ENCODE measurements at regions not wholly inside any gene's neighbourhood (a gene's known extent, or its start where the extent isn't known, plus 50 kb on each side); places are given as distances from the start of the nearest gene placed in this dataset.

GRCh38 chr3:186432944-186433732 is 71.1 kb upstream of the DGKG start:
- Histone ChIP-seq H3K9me3 (no peaks in the 10 kb centered on the region), H3K27me3 (no peaks in the 10 kb centered on the region), H3K27ac (no peak overlapping the region), H3K36me3 (no peaks in the 10 kb centered on the region), H3K4me3 (no peak overlapping the region), H3K4me1 (peaks cover 0 to 14% (median under 1%) of the 10 kb centered on the region in 3 donors)
- TF ChIP-seq POLR2AphosphoS5 (IDR thresholded peaks at IDR 0.05) (no peak), POLR2A (IDR thresholded peaks at IDR 0.05) (no peak), EP300 (IDR thresholded peaks at IDR 0.05) (no peak), CTCF (IDR thresholded peaks at IDR 0.05) (no peak)
- ATAC-seq, result no peak
- WGBS, 2 donors (ENCODE audit: low coverage in 1 of 2), result 81 to 91% methylated on average over 6 of the region's 6 CpGs

GRCh38 chr3:186432189-186432588 is 70.2 kb upstream of the DGKG start:
- H3K27ac ChIP-seq, result peak overlapping the region in 1 of 4 donors; percentile 63
- no peaks in the 10 kb centered on the region for H3K27me3 ChIP-seq
- H3K9me3 ChIP-seq, result no peaks in the 10 kb centered on the region
- WGBS, 2 donors (ENCODE audit: low coverage in 1 of 2), result 66 to 85% methylated on average over 2 to 4 of the region's 4 CpGs
- H3K36me3 ChIP-seq, result no peaks in the 10 kb centered on the region
- H3K4me3 ChIP-seq, result no peak overlapping the region
- ATAC-seq, result no peak
- peaks cover 2 to 23% (median 3%) of the 10 kb centered on the region in 3 donors for H3K4me1 ChIP-seq
- no peak for TF ChIP-seq CTCF (IDR thresholded peaks at IDR 0.05)
- TF ChIP-seq POLR2AphosphoS5 (IDR thresholded peaks at IDR 0.05), result no peak
- TF ChIP-seq POLR2A (IDR thresholded peaks at IDR 0.05), result no peak
- no peak for TF ChIP-seq EP300 (IDR thresholded peaks at IDR 0.05)

GRCh38 chr3:186427627-186428281 is 65.7 kb upstream of the DGKG start:
- H3K27ac ChIP-seq, result peak overlapping the region; percentile 74 to 86 (median 77)
- WGBS, 2 donors (ENCODE audit: low coverage in 1 of 2), result 19 to 34% methylated on average over 5 to 6 of the region's 10 CpGs
- ATAC-seq, result peak; percentile 69

GRCh38 chr3:186425788-186426730 is 64.0 kb upstream of the DGKG start:
- Histone ChIP-seq H3K27me3 (no peaks in the 10 kb centered on the region), H3K9me3 (no peaks in the 10 kb centered on the region), H3K27ac (peak overlapping the region; percentile 74 to 86 (median 77)), H3K4me1 (peaks cover 6 to 55% (median 21%) of the 10 kb centered on the region in 3 donors), H3K36me3 (no peaks in the 10 kb centered on the region), H3K4me3 (no peak overlapping the region)
- TF ChIP-seq CTCF (IDR thresholded peaks at IDR 0.05) (peak; percentile 17 to 61 (median 48)), POLR2AphosphoS5 (IDR thresholded peaks at IDR 0.05) (no peak), POLR2A (IDR thresholded peaks at IDR 0.05) (no peak)
- WGBS, 2 donors (ENCODE audit: low coverage in 1 of 2), result 34 to 35% methylated on average over 4 to 8 of the region's 10 CpGs
- no peak for ATAC-seq

More at GRCh38 chr3:186427627-186428281, 65.7 kb upstream of the DGKG start:
- no peak overlapping the region for H3K4me3 ChIP-seq
- H3K36me3 ChIP-seq, result no peaks in the 10 kb centered on the region
- no peaks in the 10 kb centered on the region for H3K9me3 ChIP-seq
- peaks cover 6 to 61% (median 21%) of the 10 kb centered on the region in 3 donors for H3K4me1 ChIP-seq
- no peak for TF ChIP-seq EP300 (IDR thresholded peaks at IDR 0.05)
- peak; percentile 58 for TF ChIP-seq POLR2AphosphoS5 (IDR thresholded peaks at IDR 0.05)
- H3K27me3 ChIP-seq, result no peaks in the 10 kb centered on the region

GRCh38 chr3:186421946-186422345 is 59.9 kb upstream of the DGKG start:
- H3K27ac ChIP-seq, result no peak overlapping the region
- no peaks in the 10 kb centered on the region for H3K9me3 ChIP-seq
- TF ChIP-seq POLR2A (IDR thresholded peaks at IDR 0.05), result no peak
- no peak for TF ChIP-seq POLR2AphosphoS5 (IDR thresholded peaks at IDR 0.05)
- H3K36me3 ChIP-seq, result no peaks in the 10 kb centered on the region
- ATAC-seq, result no peak
- no peak overlapping the region for H3K4me3 ChIP-seq
- no peaks in the 10 kb centered on the region for H3K27me3 ChIP-seq
- H3K4me1 ChIP-seq, result peaks cover 3 to 44% (median 16%) of the 10 kb centered on the region in 3 donors

All from gastroesophageal sphincter (tissue), 4 donors.